HCT116 (cell line): ENCODE measurements at regions not wholly inside any gene's neighbourhood (a gene's known extent, or its start where the extent isn't known, plus 50 kb on each side); places are given as distances from the start of the nearest gene placed in this dataset.

Experiments used
- ATAC-seq: fragments of 200-7000 bp; cut with Tn5 transposase; 2 replicates; pipeline ENCODE4 v1.9.1; 2020; ENCODE audit warnings: mild to moderate bottlenecking, moderate library complexity
- BruUV-seq: library from RNA; stranded (reverse); fragments of 400-500 nt; replicated peaks from 2 replicates; lab custom pipeline; 2021; lab: Mats Ljungman, UMichigan
- CTCF ChIA-PET: fragments of 300-600 bp; sonication (Branson Sonifier 250); formaldehyde crosslinking; loops from one replicate; lab custom pipeline; 2021; ENCODE audit warnings: antibody characterized with exemption; lab: Charles Lee
- POLR2A ChIA-PET: fragments of 300-600, 350-600 bp; sonication (Branson Sonifier 250); formaldehyde crosslinking; loops from one replicate; lab custom pipeline; 2021; ENCODE audit warnings: antibody characterized with exemption; lab: Charles Lee
- RAD21 ChIA-PET, 2 experiments: fragments of 300-600 bp; sonication (Branson Sonifier 250); formaldehyde crosslinking; loops; one replicate each; lab custom pipeline; 2023; ENCODE audit warnings: low total read pairs in 2 of 2; ENCODE audit not compliant: uncharacterized antibody in 2 of 2, unreplicated experiment in 2 of 2, low non-redundant PET in 1 of 2; lab: Charles Lee
- DNase-seq: peaks from one replicate; pipeline ENCODE4 v3.0.0-alpha.2; 2010; ENCODE audit warnings: low read depth, low spot score
- H2AFZ ChIP-seq: fragments of 200-600 bp; shearing (Covaris generic), sonication (generic); 2 replicates; pipeline ENCODE4 v1.6.1; 2017; ENCODE audit warnings: low read depth, mixed run types, mixed read lengths, antibody characterized with exemption, low read length; ENCODE audit not compliant: poor library complexity, severe bottlenecking
- H3K27ac ChIP-seq: 2 replicates; pipeline ENCODE4 v1.5.1; 2012; ENCODE audit warnings: low read depth, low read length
- H3K27me3 ChIP-seq: fragments of 200-600 bp; sonication (generic); 2 replicates; pipeline ENCODE4 v1.6.1; 2016; ENCODE audit warnings: mixed run types, low read length, mixed read lengths; ENCODE audit not compliant: insufficient read depth
- H3K36me3 ChIP-seq, 2 experiments: fragments of 200-500 bp in 1 of 2; fragments of 200-600 bp in 1 of 2; sonication (Bioruptor generic) in 1 of 2; sonication (generic) in 1 of 2; 2 replicates each; pipeline versions ENCODE4 v1.5.1 to v1.6.1; 2014 to 2016; ENCODE audit warnings: low read length in 2 of 2, inconsistent platforms in 1 of 2, mixed read lengths in 1 of 2, mixed run types in 1 of 2; ENCODE audit not compliant: insufficient read depth in 2 of 2, control insufficient read depth in 1 of 2
- H3K4me1 ChIP-seq, 2 experiments: fragments of 200-600 bp in 1 of 2; sonication (generic) in 1 of 2; 2 replicates each; pipeline versions ENCODE4 v1.5.1 to v1.6.1; 2012 to 2017; ENCODE audit warnings: low read length in 2 of 2, inconsistent platforms in 1 of 2, mild to moderate bottlenecking in 1 of 2, mixed read lengths in 1 of 2, mixed run types in 1 of 2, moderate library complexity in 1 of 2; ENCODE audit not compliant: insufficient read depth in 2 of 2, control insufficient read depth in 1 of 2
- H3K4me2 ChIP-seq: fragments of 200-600 bp; sonication (generic); 2 replicates; pipeline ENCODE4 v1.6.1; 2017; ENCODE audit warnings: mixed run types, low read length, mixed read lengths
- H3K4me3 ChIP-seq, 2 experiments: fragments of 200-600 bp in 1 of 2; sonication (generic) in 1 of 2; replicated peaks in 1 of 2; 2 replicates each; pipeline ENCODE4 v1.5.1; 2011 to 2016; ENCODE audit warnings: low read length in 2 of 2, control low read depth in 1 of 2, low read depth in 1 of 2, mild to moderate bottlenecking in 1 of 2, mixed read lengths in 1 of 2, mixed run types in 1 of 2
- H3K79me2 ChIP-seq: fragments of 200-600 bp; sonication (generic); 2 replicates; pipeline ENCODE4 v1.6.1; 2017; ENCODE audit warnings: mild to moderate bottlenecking, mixed run types, low read length, moderate library complexity, mixed read lengths; ENCODE audit not compliant: insufficient read depth
- H3K9ac ChIP-seq: fragments of 200-600 bp; sonication (generic); 2 replicates; pipeline ENCODE4 v1.6.1; 2016; ENCODE audit warnings: low read length, mixed read lengths
- H3K9me2 ChIP-seq: fragments of 200-600 bp; sonication (generic), shearing (Covaris generic); 2 replicates; pipeline ENCODE4 v1.6.1; 2017; ENCODE audit warnings: mixed run types, mild to moderate bottlenecking, moderate library complexity; ENCODE audit not compliant: insufficient read depth
- H3K9me3 ChIP-seq, 2 experiments: fragments of 200-500 bp in 1 of 2; fragments of 200-600 bp in 1 of 2; sonication (Bioruptor generic) in 1 of 2; sonication (generic) in 1 of 2; 2 replicates each; pipeline ENCODE4 v1.6.1; 2014 to 2017; ENCODE audit warnings: low read length in 2 of 2, mixed read lengths in 2 of 2, inconsistent platforms in 1 of 2, low read depth in 1 of 2, mild to moderate bottlenecking in 1 of 2, mixed run types in 1 of 2, moderate library complexity in 1 of 2; ENCODE audit not compliant: control insufficient read depth in 1 of 2, insufficient read depth in 1 of 2
- H4K20me1 ChIP-seq: fragments of 200-600 bp; sonication (generic), shearing (Covaris generic); 2 replicates; pipeline ENCODE4 v1.6.1; 2017; ENCODE audit warnings: mixed run types, mild to moderate bottlenecking, moderate library complexity; ENCODE audit not compliant: insufficient read depth
- ATF3 ChIP-seq: IDR thresholded peaks from 2 replicates; pipeline ENCODE4 v1.6.1; 2012
- CBX3 ChIP-seq: IDR thresholded peaks from 2 replicates; pipeline ENCODE4 v1.6.1; 2012; ENCODE audit warnings: low read depth
- CEBPB ChIP-seq: IDR thresholded peaks from 2 replicates; pipeline ENCODE4 v1.6.1; 2012; ENCODE audit warnings: low read depth
- EGR1 ChIP-seq: IDR thresholded peaks from 2 replicates; pipeline ENCODE4 v1.6.1; 2012; ENCODE audit warnings: low read depth
- EZH2 ChIP-seq: fragments of 200-600 bp; sonication (generic); IDR thresholded peaks from 2 replicates; pipeline ENCODE4 v1.6.1; 2017; ENCODE audit warnings: antibody characterized with exemption, mixed run types
- EZH2phosphoT487 ChIP-seq: fragments of 200-600 bp; IDR thresholded peaks from 2 replicates; pipeline ENCODE4 v1.6.1; 2018; ENCODE audit warnings: antibody characterized with exemption, borderline replicate concordance
- FOSL1 ChIP-seq: IDR thresholded peaks from 2 replicates; pipeline ENCODE4 v1.6.1; 2012; ENCODE audit warnings: low read depth
- JUND ChIP-seq: IDR thresholded peaks from 2 replicates; pipeline ENCODE4 v1.6.1; 2012
- POLR2A ChIP-seq: IDR thresholded peaks from 2 replicates; pipeline ENCODE4 v1.7.0; 2011; ENCODE audit warnings: borderline replicate concordance; ENCODE audit not compliant: insufficient read depth, insufficient read length; ENCODE audit errors: extremely low read depth
- POLR2AphosphoS5 ChIP-seq: IDR thresholded peaks from 2 replicates; pipeline ENCODE4 v1.6.1; 2011; ENCODE audit warnings: mild to moderate bottlenecking, low read depth, low read length, moderate library complexity
- RAD21 ChIP-seq: IDR thresholded peaks from 2 replicates; pipeline ENCODE4 v1.6.1; 2012; ENCODE audit warnings: low read depth, mild to moderate bottlenecking
- SIN3A ChIP-seq: IDR thresholded peaks from 2 replicates; pipeline ENCODE4 v1.6.1; 2012; ENCODE audit warnings: low read depth
- SP1 ChIP-seq: IDR thresholded peaks from 2 replicates; pipeline ENCODE4 v1.6.1; 2012; ENCODE audit warnings: low read depth
- SRF ChIP-seq: IDR thresholded peaks from 2 replicates; pipeline ENCODE4 v1.6.1; 2012; ENCODE audit warnings: low read depth
- YY1 ChIP-seq: IDR thresholded peaks from 2 replicates; pipeline ENCODE4 v1.6.1; 2011; ENCODE audit warnings: low read length, low read depth, moderate library complexity, mild to moderate bottlenecking; ENCODE audit not compliant: insufficient replicate concordance; ENCODE audit errors: extremely low read depth
- ZFX ChIP-seq: fragments of 450-650 bp; IDR thresholded peaks from 2 replicates; pipeline ENCODE4 v1.6.1; 2017
- intact Hi-C: fragments of 100-400 bp; cut with micrococcal nuclease; formaldehyde crosslinking; loops from 2 replicates; pipeline ENCODE4 v1.10.0; 2022
- TF ChIP-seq, protein P1 (sequence below): IDR thresholded peaks from 2 replicates; pipeline ENCODE4 v1.6.1; 2012; ENCODE audit warnings: low read depth
- TF ChIP-seq, protein P2 (sequence below): IDR thresholded peaks from 2 replicates; pipeline ENCODE4 v1.6.1; 2011; ENCODE audit warnings: mild to moderate bottlenecking, low read length, moderate library complexity; ENCODE audit not compliant: insufficient replicate concordance; ENCODE audit errors: extremely low read depth
- TF ChIP-seq, protein P3 (sequence below), 3 experiments: fragments of 200-600 bp in 1 of 3; sonication (generic) in 1 of 3; IDR thresholded peaks in 2 of 3; conservative IDR thresholded peaks in 1 of 3; 2 replicates each; pipeline ENCODE4 v1.5.1; 2012 to 2017; ENCODE audit warnings: low read depth in 2 of 3, low read length in 2 of 3, antibody characterized with exemption in 1 of 3, borderline replicate concordance in 1 of 3, control low read depth in 1 of 3, mild to moderate bottlenecking in 1 of 3, mixed read lengths in 1 of 3, mixed run types in 1 of 3, moderate library complexity in 1 of 3; ENCODE audit not compliant: insufficient read depth in 1 of 3
- TF ChIP-seq, protein P4 (sequence below): IDR thresholded peaks from 2 replicates; pipeline ENCODE4 v1.6.1; 2012

GRCh38 chr6:28643017-28643740 is 117.5 kb downstream of the GPX5 start:
- no peaks in the 10 kb centered on the region for H3K9me3 ChIP-seq
- no TSS peak for BruUV-seq
- ChIA-PET RAD21 (no interaction called here), CTCF (no interaction called here), POLR2A (no interaction called here)
- intact Hi-C loops = no loop called here
- peak; percentile 88 for DNase-seq
- H3K4me1 ChIP-seq = peaks cover 3 to 17% of the 10 kb centered on the region in 2 experiments; a peak in 3 of 4 replicates
- no peaks in the 10 kb centered on the region for H3K27me3 ChIP-seq
- H3K4me3 ChIP-seq = peak overlapping the region; percentile 21 to 48; a peak in 3 of 4 replicates
- TF ChIP-seq CBX3 (peak; percentile 90), POLR2A (no peak), JUND (peak; percentile 13; the same call in 1 of the 2 replicates), EZH2 (no peak), YY1 (peak; percentile 29), SIN3A (0 out of 2 replicates have a peak, but pooled peaks have one; percentile 22), EGR1 (0 out of 2 replicates have a peak, but pooled peaks have one; percentile 29), POLR2AphosphoS5 (no peak), RAD21 (0 out of 2 replicates have a peak, but pooled peaks have one; percentile 2), SRF (peak; percentile 43; the same call in 1 of the 2 replicates), ZFX (no peak), CEBPB (peak; percentile 50; the same call in 1 of the 2 replicates), FOSL1 (no peak), EZH2phosphoT487 (no peak), SP1 (0 out of 2 replicates have a peak, but pooled peaks have one; percentile 21), ATF3 (peak; percentile 95)
- TF ChIP-seq, protein P1, sequence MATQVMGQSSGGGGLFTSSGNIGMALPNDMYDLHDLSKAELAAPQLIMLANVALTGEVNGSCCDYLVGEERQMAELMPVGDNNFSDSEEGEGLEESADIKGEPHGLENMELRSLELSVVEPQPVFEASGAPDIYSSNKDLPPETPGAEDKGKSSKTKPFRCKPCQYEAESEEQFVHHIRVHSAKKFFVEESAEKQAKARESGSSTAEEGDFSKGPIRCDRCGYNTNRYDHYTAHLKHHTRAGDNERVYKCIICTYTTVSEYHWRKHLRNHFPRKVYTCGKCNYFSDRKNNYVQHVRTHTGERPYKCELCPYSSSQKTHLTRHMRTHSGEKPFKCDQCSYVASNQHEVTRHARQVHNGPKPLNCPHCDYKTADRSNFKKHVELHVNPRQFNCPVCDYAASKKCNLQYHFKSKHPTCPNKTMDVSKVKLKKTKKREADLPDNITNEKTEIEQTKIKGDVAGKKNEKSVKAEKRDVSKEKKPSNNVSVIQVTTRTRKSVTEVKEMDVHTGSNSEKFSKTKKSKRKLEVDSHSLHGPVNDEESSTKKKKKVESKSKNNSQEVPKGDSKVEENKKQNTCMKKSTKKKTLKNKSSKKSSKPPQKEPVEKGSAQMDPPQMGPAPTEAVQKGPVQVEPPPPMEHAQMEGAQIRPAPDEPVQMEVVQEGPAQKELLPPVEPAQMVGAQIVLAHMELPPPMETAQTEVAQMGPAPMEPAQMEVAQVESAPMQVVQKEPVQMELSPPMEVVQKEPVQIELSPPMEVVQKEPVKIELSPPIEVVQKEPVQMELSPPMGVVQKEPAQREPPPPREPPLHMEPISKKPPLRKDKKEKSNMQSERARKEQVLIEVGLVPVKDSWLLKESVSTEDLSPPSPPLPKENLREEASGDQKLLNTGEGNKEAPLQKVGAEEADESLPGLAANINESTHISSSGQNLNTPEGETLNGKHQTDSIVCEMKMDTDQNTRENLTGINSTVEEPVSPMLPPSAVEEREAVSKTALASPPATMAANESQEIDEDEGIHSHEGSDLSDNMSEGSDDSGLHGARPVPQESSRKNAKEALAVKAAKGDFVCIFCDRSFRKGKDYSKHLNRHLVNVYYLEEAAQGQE = no peak
- TF ChIP-seq, protein P2, sequence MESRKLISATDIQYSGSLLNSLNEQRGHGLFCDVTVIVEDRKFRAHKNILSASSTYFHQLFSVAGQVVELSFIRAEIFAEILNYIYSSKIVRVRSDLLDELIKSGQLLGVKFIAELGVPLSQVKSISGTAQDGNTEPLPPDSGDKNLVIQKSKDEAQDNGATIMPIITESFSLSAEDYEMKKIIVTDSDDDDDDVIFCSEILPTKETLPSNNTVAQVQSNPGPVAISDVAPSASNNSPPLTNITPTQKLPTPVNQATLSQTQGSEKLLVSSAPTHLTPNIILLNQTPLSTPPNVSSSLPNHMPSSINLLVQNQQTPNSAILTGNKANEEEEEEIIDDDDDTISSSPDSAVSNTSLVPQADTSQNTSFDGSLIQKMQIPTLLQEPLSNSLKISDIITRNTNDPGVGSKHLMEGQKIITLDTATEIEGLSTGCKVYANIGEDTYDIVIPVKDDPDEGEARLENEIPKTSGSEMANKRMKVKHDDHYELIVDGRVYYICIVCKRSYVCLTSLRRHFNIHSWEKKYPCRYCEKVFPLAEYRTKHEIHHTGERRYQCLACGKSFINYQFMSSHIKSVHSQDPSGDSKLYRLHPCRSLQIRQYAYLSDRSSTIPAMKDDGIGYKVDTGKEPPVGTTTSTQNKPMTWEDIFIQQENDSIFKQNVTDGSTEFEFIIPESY = no peak
- TF ChIP-seq, protein P3, sequence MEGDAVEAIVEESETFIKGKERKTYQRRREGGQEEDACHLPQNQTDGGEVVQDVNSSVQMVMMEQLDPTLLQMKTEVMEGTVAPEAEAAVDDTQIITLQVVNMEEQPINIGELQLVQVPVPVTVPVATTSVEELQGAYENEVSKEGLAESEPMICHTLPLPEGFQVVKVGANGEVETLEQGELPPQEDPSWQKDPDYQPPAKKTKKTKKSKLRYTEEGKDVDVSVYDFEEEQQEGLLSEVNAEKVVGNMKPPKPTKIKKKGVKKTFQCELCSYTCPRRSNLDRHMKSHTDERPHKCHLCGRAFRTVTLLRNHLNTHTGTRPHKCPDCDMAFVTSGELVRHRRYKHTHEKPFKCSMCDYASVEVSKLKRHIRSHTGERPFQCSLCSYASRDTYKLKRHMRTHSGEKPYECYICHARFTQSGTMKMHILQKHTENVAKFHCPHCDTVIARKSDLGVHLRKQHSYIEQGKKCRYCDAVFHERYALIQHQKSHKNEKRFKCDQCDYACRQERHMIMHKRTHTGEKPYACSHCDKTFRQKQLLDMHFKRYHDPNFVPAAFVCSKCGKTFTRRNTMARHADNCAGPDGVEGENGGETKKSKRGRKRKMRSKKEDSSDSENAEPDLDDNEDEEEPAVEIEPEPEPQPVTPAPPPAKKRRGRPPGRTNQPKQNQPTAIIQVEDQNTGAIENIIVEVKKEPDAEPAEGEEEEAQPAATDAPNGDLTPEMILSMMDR (IDR thresholded peaks at IDR 0.05 in 2 of 3, conservative IDR thresholded peaks at IDR 0.05 in 1 of 3; ENCODE audit: borderline replicate concordance in 1 of 3, insufficient read depth in 1 of 3, low read depth in 2 of 3, low read length in 2 of 3) = no peak
- TF ChIP-seq, protein P4, sequence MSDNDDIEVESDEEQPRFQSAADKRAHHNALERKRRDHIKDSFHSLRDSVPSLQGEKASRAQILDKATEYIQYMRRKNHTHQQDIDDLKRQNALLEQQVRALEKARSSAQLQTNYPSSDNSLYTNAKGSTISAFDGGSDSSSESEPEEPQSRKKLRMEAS = peak; percentile 54
- TF ChIP-seq, all 23 proteins: peak for 11
- Histone ChIP-seq H3K9me2 (no peaks in the 10 kb centered on the region), H3K36me3 (no peaks in the 10 kb centered on the region), H3K79me2 (no peaks in the 10 kb centered on the region), H3K27ac (peak overlapping the region; percentile 37; the same call in 1 of the 2 replicates), H4K20me1 (no peaks in the 10 kb centered on the region), H2AFZ (peak overlapping the region; percentile 43), H3K9ac (peak overlapping the region; percentile 43; the same call in 1 of the 2 replicates), H3K4me2 (peak overlapping the region; percentile 67)
- peak; percentile 81 for ATAC-seq
